ENCODE measurements at regions not wholly inside any gene's neighbourhood (a gene's known extent, or its start where the extent isn't known, plus 50 kb on each side); places are given as distances from the start of the nearest gene placed in this dataset.

DNA sequence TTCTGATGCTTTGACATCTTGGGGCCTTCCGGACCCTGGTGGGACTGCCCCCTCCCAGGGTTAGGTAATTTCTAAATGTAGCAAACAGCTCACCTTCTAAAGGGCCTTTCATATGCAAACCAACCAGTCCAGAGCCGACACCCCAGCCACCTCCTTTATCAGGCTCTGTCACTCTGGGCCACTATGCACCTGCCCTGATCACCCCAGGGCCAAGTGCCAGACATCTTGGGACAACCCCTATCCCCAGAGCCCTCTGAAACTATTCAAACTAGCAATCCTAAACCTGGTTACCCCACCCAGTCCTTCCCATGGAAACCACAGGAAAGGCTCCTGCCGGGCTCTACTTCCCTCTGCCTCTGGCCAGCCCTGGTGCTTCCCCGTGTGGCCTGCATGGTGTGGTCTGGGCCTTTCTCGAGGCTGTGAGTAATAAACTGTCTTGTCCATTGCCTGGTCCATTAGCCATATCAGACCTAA, 91.2 kb upstream of the TNRC6C start:
- H3K4me1 Mint-ChIP-seq, result peaks cover 16% of the 10 kb centered on the region
- no peak overlapping the region for H3K27ac Mint-ChIP-seq (ENCODE audit: unreplicated experiment)
- H3K9me3 Mint-ChIP-seq, result no peaks in the 10 kb centered on the region
- no peaks in the 10 kb centered on the region for H3K36me3 Mint-ChIP-seq (ENCODE audit: low read depth)
- TF ChIP-seq, protein P1, sequence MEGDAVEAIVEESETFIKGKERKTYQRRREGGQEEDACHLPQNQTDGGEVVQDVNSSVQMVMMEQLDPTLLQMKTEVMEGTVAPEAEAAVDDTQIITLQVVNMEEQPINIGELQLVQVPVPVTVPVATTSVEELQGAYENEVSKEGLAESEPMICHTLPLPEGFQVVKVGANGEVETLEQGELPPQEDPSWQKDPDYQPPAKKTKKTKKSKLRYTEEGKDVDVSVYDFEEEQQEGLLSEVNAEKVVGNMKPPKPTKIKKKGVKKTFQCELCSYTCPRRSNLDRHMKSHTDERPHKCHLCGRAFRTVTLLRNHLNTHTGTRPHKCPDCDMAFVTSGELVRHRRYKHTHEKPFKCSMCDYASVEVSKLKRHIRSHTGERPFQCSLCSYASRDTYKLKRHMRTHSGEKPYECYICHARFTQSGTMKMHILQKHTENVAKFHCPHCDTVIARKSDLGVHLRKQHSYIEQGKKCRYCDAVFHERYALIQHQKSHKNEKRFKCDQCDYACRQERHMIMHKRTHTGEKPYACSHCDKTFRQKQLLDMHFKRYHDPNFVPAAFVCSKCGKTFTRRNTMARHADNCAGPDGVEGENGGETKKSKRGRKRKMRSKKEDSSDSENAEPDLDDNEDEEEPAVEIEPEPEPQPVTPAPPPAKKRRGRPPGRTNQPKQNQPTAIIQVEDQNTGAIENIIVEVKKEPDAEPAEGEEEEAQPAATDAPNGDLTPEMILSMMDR (conservative IDR thresholded peaks at IDR 0.05), result no peak
- no peaks in the 10 kb centered on the region for H3K27me3 Mint-ChIP-seq (ENCODE audit: low read depth)
- no peak overlapping the region for H3K4me3 Mint-ChIP-seq
- no peak for DNase-seq (ENCODE audit: low read depth, low spot score)

DNA sequence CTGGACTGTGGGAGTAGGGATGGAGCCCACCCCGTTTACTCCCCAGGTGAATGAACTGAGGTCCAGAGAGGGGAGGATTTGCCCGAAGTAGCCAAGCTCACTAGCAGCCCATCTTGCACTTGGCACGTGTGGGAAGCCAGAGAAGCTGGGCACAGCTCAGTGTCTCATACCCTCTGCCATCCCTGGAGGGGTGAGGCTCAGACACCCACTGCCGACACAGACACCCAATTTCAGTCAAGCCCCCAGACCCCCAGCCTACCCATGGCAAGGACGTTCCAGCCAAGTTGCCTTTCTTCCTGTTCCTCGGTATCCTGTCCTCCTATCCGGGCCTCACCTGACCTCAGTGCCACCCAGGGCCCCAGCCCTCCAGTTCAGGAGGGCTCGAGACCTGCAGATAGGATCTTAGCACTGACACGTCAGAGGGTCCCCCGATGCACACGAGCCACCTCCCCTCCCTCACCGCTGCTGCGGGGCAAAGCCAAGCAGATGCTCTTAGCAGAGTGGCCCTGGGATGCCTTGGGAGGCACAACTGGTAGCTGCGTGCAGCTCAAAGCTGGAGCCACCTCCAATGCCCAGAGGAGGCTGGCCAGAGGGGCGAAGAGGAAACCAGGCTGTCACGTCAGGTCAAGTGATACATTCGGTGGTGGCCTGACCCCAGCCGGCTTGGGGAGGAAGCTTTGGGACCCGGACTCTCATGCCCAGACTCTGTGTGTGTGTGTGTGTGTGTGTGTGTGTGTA, 90.4 kb upstream of the TNRC6C start:
- no peaks in the 10 kb centered on the region for H3K9me3 Mint-ChIP-seq
- H3K4me1 Mint-ChIP-seq, result peaks cover 16% of the 10 kb centered on the region
- H3K36me3 Mint-ChIP-seq (ENCODE audit: low read depth), result no peaks in the 10 kb centered on the region
- no peak for DNase-seq (ENCODE audit: low read depth, low spot score)
- H3K27me3 Mint-ChIP-seq (ENCODE audit: low read depth), result no peaks in the 10 kb centered on the region
- TF ChIP-seq, protein P1 (conservative IDR thresholded peaks at IDR 0.05), result no peak
- no peak overlapping the region for H3K27ac Mint-ChIP-seq (ENCODE audit: unreplicated experiment)
- H3K4me3 Mint-ChIP-seq, result no peak overlapping the region

DNA sequence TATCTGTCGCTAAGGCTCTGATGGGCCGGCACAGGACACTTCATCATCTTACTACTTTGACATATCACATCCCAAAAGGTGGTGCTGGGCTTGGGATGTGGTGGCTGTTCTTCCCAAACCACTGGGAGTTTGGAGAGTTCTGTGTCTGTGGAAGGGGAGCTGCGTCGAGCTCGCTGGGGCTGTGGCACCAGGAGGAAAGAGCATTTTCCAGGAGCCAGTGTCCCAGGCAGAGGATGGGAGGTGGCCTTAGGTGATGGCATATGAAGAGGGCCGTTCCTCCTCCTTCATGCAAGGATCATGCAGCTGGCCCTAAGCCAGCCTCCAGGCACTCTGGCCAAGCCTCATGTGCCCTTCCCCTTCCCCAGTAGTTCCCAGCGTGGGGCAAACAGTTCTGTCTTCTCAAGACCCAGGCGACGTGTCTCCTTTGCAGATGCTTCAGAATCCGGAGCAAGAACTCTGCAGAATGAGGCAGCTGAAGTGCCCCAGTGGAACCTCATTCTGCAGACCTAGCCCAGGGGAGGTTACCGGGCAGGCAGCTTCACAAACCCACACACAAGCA, 89.4 kb upstream of the TNRC6C start:
- Mint-ChIP-seq H3K9me3 (no peaks in the 10 kb centered on the region), H3K4me3 (no peak overlapping the region), H3K4me1 (peaks cover 11% of the 10 kb centered on the region), H3K27me3 (ENCODE audit: low read depth) (no peaks in the 10 kb centered on the region), H3K36me3 (ENCODE audit: low read depth) (no peaks in the 10 kb centered on the region), H3K27ac (ENCODE audit: unreplicated experiment) (no peak overlapping the region)
- no peak for DNase-seq (ENCODE audit: low read depth, low spot score)
- TF ChIP-seq, protein P1 (conservative IDR thresholded peaks at IDR 0.05), result no peak

DNA sequence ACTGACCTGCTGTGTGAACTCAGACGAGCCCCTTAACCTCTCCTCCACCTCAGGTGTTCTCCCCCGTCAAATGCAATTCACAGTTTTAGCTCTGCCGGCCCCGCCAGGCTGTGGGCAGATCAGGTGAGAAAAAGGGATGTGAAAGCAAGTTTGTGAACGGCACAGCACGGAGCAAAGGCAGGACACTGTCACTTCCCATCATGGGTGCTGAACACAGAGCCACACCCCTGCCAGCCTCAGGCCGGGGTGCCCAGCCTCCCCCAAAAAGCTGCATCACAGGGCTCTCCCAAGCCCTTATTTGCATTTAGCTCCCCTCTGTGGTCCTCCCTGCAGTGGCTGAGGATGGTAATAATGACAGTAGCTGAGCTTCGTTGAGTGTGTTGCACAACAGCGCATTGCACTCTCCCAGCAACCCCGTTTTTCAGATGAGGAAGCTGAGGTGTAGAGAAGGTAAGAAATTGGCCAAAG, 88.8 kb upstream of the TNRC6C start:
- no peaks in the 10 kb centered on the region for H3K27me3 Mint-ChIP-seq (ENCODE audit: low read depth)
- TF ChIP-seq, protein P1 (conservative IDR thresholded peaks at IDR 0.05), result no peak
- no peak overlapping the region for H3K27ac Mint-ChIP-seq (ENCODE audit: unreplicated experiment)
- H3K4me3 Mint-ChIP-seq, result no peak overlapping the region
- no peaks in the 10 kb centered on the region for H3K9me3 Mint-ChIP-seq
- no peaks in the 10 kb centered on the region for H3K36me3 Mint-ChIP-seq (ENCODE audit: low read depth)
- H3K4me1 Mint-ChIP-seq, result peaks cover 5% of the 10 kb centered on the region
- DNase-seq (ENCODE audit: low read depth, low spot score), result no peak

DNA sequence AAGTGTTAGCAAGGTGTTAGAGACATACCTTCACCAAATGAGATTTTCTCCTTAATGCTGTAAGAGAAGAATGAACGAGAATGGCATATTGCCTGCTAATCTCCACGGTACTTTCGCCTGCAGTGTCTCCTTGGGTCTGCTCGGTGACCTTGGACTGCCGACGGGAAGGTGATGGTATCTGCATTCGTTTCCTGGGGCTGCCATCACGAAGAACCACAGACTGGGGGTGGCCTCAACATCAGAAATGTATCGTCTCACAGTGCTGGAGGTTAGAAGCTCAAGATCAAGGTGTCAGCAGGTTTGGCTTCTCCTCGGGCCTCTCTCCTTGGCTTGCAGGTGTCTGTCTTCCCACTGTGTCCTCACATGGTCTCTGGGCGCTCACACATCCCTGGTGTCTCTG, 86.3 kb upstream of the TNRC6C start:
- H3K4me1 Mint-ChIP-seq, result no peaks in the 10 kb centered on the region
- peaks cover 3% of the 10 kb centered on the region for H3K9me3 Mint-ChIP-seq
- H3K27me3 Mint-ChIP-seq (ENCODE audit: low read depth), result no peaks in the 10 kb centered on the region
- DNase-seq (ENCODE audit: low read depth, low spot score), result no peak
- no peaks in the 10 kb centered on the region for H3K36me3 Mint-ChIP-seq (ENCODE audit: low read depth)
- no peak overlapping the region for H3K27ac Mint-ChIP-seq (ENCODE audit: unreplicated experiment)
- TF ChIP-seq, protein P1 (conservative IDR thresholded peaks at IDR 0.05), result no peak
- H3K4me3 Mint-ChIP-seq, result no peak overlapping the region

Measured in neural crest cell (in vitro differentiated cells).